HCT116 (cell line): ENCODE measurements at regions not wholly inside any gene's neighbourhood (a gene's known extent, or its start where the extent isn't known, plus 50 kb on each side); places are given as distances from the start of the nearest gene placed in this dataset.

Source experiments
- ATAC-seq: fragments of 200-7000 bp; cut with Tn5 transposase; 2 replicates; pipeline ENCODE4 v1.9.1; 2020; ENCODE audit warnings: mild to moderate bottlenecking, moderate library complexity
- BruUV-seq: library from RNA; stranded (reverse); fragments of 400-500 nt; replicated peaks from 2 replicates; lab custom pipeline; 2021; lab: Mats Ljungman, UMichigan
- CTCF ChIA-PET: fragments of 300-600 bp; sonication (Branson Sonifier 250); formaldehyde crosslinking; loops from one replicate; lab custom pipeline; 2021; ENCODE audit warnings: antibody characterized with exemption; lab: Charles Lee
- POLR2A ChIA-PET: fragments of 300-600, 350-600 bp; sonication (Branson Sonifier 250); formaldehyde crosslinking; loops from one replicate; lab custom pipeline; 2021; ENCODE audit warnings: antibody characterized with exemption; lab: Charles Lee
- RAD21 ChIA-PET, 2 experiments: fragments of 300-600 bp; sonication (Branson Sonifier 250); formaldehyde crosslinking; loops; one replicate each; lab custom pipeline; 2023; ENCODE audit warnings: low total read pairs in 2 of 2; ENCODE audit not compliant: uncharacterized antibody in 2 of 2, unreplicated experiment in 2 of 2, low non-redundant PET in 1 of 2; lab: Charles Lee
- DNase-seq: peaks from one replicate; pipeline ENCODE4 v3.0.0-alpha.2; 2010; ENCODE audit warnings: low read depth, low spot score
- H2AFZ ChIP-seq: fragments of 200-600 bp; shearing (Covaris generic), sonication (generic); 2 replicates; pipeline ENCODE4 v1.6.1; 2017; ENCODE audit warnings: low read depth, mixed run types, mixed read lengths, antibody characterized with exemption, low read length; ENCODE audit not compliant: poor library complexity, severe bottlenecking
- H3K27ac ChIP-seq: 2 replicates; pipeline ENCODE4 v1.5.1; 2012; ENCODE audit warnings: low read depth, low read length
- H3K27me3 ChIP-seq: fragments of 200-600 bp; sonication (generic); 2 replicates; pipeline ENCODE4 v1.6.1; 2016; ENCODE audit warnings: mixed run types, low read length, mixed read lengths; ENCODE audit not compliant: insufficient read depth
- H3K36me3 ChIP-seq, 2 experiments: fragments of 200-500 bp in 1 of 2; fragments of 200-600 bp in 1 of 2; sonication (Bioruptor generic) in 1 of 2; sonication (generic) in 1 of 2; 2 replicates each; pipeline versions ENCODE4 v1.5.1 to v1.6.1; 2014 to 2016; ENCODE audit warnings: low read length in 2 of 2, inconsistent platforms in 1 of 2, mixed read lengths in 1 of 2, mixed run types in 1 of 2; ENCODE audit not compliant: insufficient read depth in 2 of 2, control insufficient read depth in 1 of 2
- H3K4me1 ChIP-seq, 2 experiments: fragments of 200-600 bp in 1 of 2; sonication (generic) in 1 of 2; 2 replicates each; pipeline versions ENCODE4 v1.5.1 to v1.6.1; 2012 to 2017; ENCODE audit warnings: low read length in 2 of 2, inconsistent platforms in 1 of 2, mild to moderate bottlenecking in 1 of 2, mixed read lengths in 1 of 2, mixed run types in 1 of 2, moderate library complexity in 1 of 2; ENCODE audit not compliant: insufficient read depth in 2 of 2, control insufficient read depth in 1 of 2
- H3K4me2 ChIP-seq: fragments of 200-600 bp; sonication (generic); 2 replicates; pipeline ENCODE4 v1.6.1; 2017; ENCODE audit warnings: mixed run types, low read length, mixed read lengths
- H3K4me3 ChIP-seq, 2 experiments: fragments of 200-600 bp in 1 of 2; sonication (generic) in 1 of 2; replicated peaks in 1 of 2; 2 replicates each; pipeline ENCODE4 v1.5.1; 2011 to 2016; ENCODE audit warnings: low read length in 2 of 2, control low read depth in 1 of 2, low read depth in 1 of 2, mild to moderate bottlenecking in 1 of 2, mixed read lengths in 1 of 2, mixed run types in 1 of 2
- H3K79me2 ChIP-seq: fragments of 200-600 bp; sonication (generic); 2 replicates; pipeline ENCODE4 v1.6.1; 2017; ENCODE audit warnings: mild to moderate bottlenecking, mixed run types, low read length, moderate library complexity, mixed read lengths; ENCODE audit not compliant: insufficient read depth
- H3K9ac ChIP-seq: fragments of 200-600 bp; sonication (generic); 2 replicates; pipeline ENCODE4 v1.6.1; 2016; ENCODE audit warnings: low read length, mixed read lengths
- H3K9me2 ChIP-seq: fragments of 200-600 bp; sonication (generic), shearing (Covaris generic); 2 replicates; pipeline ENCODE4 v1.6.1; 2017; ENCODE audit warnings: mixed run types, mild to moderate bottlenecking, moderate library complexity; ENCODE audit not compliant: insufficient read depth
- H3K9me3 ChIP-seq, 2 experiments: fragments of 200-500 bp in 1 of 2; fragments of 200-600 bp in 1 of 2; sonication (Bioruptor generic) in 1 of 2; sonication (generic) in 1 of 2; 2 replicates each; pipeline ENCODE4 v1.6.1; 2014 to 2017; ENCODE audit warnings: low read length in 2 of 2, mixed read lengths in 2 of 2, inconsistent platforms in 1 of 2, low read depth in 1 of 2, mild to moderate bottlenecking in 1 of 2, mixed run types in 1 of 2, moderate library complexity in 1 of 2; ENCODE audit not compliant: control insufficient read depth in 1 of 2, insufficient read depth in 1 of 2
- H4K20me1 ChIP-seq: fragments of 200-600 bp; sonication (generic), shearing (Covaris generic); 2 replicates; pipeline ENCODE4 v1.6.1; 2017; ENCODE audit warnings: mixed run types, mild to moderate bottlenecking, moderate library complexity; ENCODE audit not compliant: insufficient read depth
- EGR1 ChIP-seq: IDR thresholded peaks from 2 replicates; pipeline ENCODE4 v1.6.1; 2012; ENCODE audit warnings: low read depth
- ELF1 ChIP-seq: IDR thresholded peaks from 2 replicates; pipeline ENCODE4 v1.6.1; 2012; ENCODE audit warnings: low read depth, borderline replicate concordance
- EZH2 ChIP-seq: fragments of 200-600 bp; sonication (generic); IDR thresholded peaks from 2 replicates; pipeline ENCODE4 v1.6.1; 2017; ENCODE audit warnings: antibody characterized with exemption, mixed run types
- EZH2phosphoT487 ChIP-seq: fragments of 200-600 bp; IDR thresholded peaks from 2 replicates; pipeline ENCODE4 v1.6.1; 2018; ENCODE audit warnings: antibody characterized with exemption, borderline replicate concordance
- FOSL1 ChIP-seq: IDR thresholded peaks from 2 replicates; pipeline ENCODE4 v1.6.1; 2012; ENCODE audit warnings: low read depth
- JUND ChIP-seq: IDR thresholded peaks from 2 replicates; pipeline ENCODE4 v1.6.1; 2012
- RAD21 ChIP-seq: IDR thresholded peaks from 2 replicates; pipeline ENCODE4 v1.6.1; 2012; ENCODE audit warnings: low read depth, mild to moderate bottlenecking
- SP1 ChIP-seq: IDR thresholded peaks from 2 replicates; pipeline ENCODE4 v1.6.1; 2012; ENCODE audit warnings: low read depth
- ZFX ChIP-seq: fragments of 450-650 bp; IDR thresholded peaks from 2 replicates; pipeline ENCODE4 v1.6.1; 2017
- ZNF274 ChIP-seq: fragments of 200-500 bp; sonication (Bioruptor generic); IDR thresholded peaks from 2 replicates; pipeline ENCODE4 v1.6.1; 2014; ENCODE audit warnings: mild to moderate bottlenecking, low read depth, low read length, inconsistent platforms
- intact Hi-C: fragments of 100-400 bp; cut with micrococcal nuclease; formaldehyde crosslinking; loops from 2 replicates; pipeline ENCODE4 v1.10.0; 2022
- TF ChIP-seq, protein P1 (sequence below): IDR thresholded peaks from 2 replicates; pipeline ENCODE4 v1.6.1; 2012; ENCODE audit warnings: low read depth
- TF ChIP-seq, protein P2 (sequence below): IDR thresholded peaks from 2 replicates; pipeline ENCODE4 v1.6.1; 2012
- TF ChIP-seq, protein P3 (sequence below): IDR thresholded peaks from 2 replicates; pipeline ENCODE4 v1.6.1; 2012

DNA sequence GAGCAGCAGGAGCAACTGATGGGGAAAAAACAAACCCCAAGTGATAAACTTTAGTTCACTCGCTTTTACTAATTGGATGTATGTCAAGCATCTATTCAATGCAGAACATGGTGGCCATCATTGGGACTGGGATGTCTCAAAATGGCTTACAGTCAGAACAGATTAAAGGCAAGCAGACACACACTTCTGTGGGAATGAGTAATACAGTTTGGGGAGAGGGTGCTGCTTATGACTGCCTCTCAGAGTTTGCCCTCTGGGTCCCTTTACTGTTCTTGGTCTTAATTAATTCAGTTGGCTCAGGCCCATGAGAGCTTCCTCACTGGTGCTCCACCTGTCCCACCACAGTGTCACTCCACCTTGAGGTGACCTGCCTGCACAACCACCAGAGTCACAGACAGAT is 119.5 kb downstream of the TBX19 start:
- Histone ChIP-seq H3K4me2 (no peak overlapping the region), H3K9me2 (no peaks in the 10 kb centered on the region), H3K4me3 (no peak overlapping the region), H3K27me3 (no peaks in the 10 kb centered on the region), H3K4me1 (peaks cover 59 to 68% of the 10 kb centered on the region in 2 experiments), H3K9me3 (no peaks in the 10 kb centered on the region), H3K36me3 (no peaks in the 10 kb centered on the region), H3K79me2 (no peaks in the 10 kb centered on the region), H2AFZ (no peak overlapping the region), H3K27ac (no peak overlapping the region; the same call in 1 of the 2 replicates), H4K20me1 (no peaks in the 10 kb centered on the region), H3K9ac (no peak overlapping the region)
- BruUV-seq = no TSS peak
- ChIA-PET RAD21 (no interaction called here), POLR2A (no interaction called here), CTCF (interaction anchor here (1.7 kb wide), 1 partner anchor 57 kb away, joined by 8 read pairs; no protein-coding TSS in a partner anchor)
- ATAC-seq (no peak), DNase-seq (no peak)
- intact Hi-C loops = no loop called here
- TF ChIP-seq, protein P1, sequence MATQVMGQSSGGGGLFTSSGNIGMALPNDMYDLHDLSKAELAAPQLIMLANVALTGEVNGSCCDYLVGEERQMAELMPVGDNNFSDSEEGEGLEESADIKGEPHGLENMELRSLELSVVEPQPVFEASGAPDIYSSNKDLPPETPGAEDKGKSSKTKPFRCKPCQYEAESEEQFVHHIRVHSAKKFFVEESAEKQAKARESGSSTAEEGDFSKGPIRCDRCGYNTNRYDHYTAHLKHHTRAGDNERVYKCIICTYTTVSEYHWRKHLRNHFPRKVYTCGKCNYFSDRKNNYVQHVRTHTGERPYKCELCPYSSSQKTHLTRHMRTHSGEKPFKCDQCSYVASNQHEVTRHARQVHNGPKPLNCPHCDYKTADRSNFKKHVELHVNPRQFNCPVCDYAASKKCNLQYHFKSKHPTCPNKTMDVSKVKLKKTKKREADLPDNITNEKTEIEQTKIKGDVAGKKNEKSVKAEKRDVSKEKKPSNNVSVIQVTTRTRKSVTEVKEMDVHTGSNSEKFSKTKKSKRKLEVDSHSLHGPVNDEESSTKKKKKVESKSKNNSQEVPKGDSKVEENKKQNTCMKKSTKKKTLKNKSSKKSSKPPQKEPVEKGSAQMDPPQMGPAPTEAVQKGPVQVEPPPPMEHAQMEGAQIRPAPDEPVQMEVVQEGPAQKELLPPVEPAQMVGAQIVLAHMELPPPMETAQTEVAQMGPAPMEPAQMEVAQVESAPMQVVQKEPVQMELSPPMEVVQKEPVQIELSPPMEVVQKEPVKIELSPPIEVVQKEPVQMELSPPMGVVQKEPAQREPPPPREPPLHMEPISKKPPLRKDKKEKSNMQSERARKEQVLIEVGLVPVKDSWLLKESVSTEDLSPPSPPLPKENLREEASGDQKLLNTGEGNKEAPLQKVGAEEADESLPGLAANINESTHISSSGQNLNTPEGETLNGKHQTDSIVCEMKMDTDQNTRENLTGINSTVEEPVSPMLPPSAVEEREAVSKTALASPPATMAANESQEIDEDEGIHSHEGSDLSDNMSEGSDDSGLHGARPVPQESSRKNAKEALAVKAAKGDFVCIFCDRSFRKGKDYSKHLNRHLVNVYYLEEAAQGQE = no peak
- TF ChIP-seq EGR1 = no peak
- TF ChIP-seq EZH2phosphoT487 = no peak
- TF ChIP-seq EZH2 = no peak
- TF ChIP-seq SP1 = no peak
- TF ChIP-seq ELF1 = no peak
- no peak for TF ChIP-seq FOSL1
- no peak for TF ChIP-seq ZFX
- TF ChIP-seq ZNF274 = no peak
- no peak for TF ChIP-seq RAD21
- TF ChIP-seq JUND = no peak
- TF ChIP-seq, protein P2, sequence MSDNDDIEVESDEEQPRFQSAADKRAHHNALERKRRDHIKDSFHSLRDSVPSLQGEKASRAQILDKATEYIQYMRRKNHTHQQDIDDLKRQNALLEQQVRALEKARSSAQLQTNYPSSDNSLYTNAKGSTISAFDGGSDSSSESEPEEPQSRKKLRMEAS = no peak
- TF ChIP-seq, protein P3, sequence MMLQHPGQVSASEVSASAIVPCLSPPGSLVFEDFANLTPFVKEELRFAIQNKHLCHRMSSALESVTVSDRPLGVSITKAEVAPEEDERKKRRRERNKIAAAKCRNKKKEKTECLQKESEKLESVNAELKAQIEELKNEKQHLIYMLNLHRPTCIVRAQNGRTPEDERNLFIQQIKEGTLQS = no peak
